ENCODE measurements at regions not wholly inside any gene's neighbourhood (a gene's known extent, or its start where the extent isn't known, plus 50 kb on each side); places are given as distances from the start of the nearest gene placed in this dataset.

DNA sequence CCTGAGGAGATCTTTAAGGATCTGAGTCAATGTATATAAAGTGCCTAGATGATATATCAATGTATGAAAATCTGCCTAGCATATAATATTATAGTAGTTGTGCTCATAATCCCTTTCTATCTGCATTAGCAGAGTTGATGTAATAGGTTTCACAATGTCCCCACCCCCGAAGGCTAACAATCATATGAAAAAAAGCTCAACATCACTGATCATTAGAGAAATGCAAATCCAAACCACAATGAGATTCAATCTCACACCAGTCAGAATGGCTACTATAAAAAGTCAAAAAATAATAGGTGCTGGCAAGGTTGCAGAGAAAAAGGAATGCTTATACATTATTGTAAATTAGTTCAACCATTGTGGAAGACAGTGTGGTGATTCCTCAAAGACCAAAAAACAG lies 147.8 kb upstream of the DPT start:
- no peak overlapping the region for H3K4me3 ChIP-seq (ENCODE audit: low read depth, low read length)
- TF ChIP-seq, protein P1, sequence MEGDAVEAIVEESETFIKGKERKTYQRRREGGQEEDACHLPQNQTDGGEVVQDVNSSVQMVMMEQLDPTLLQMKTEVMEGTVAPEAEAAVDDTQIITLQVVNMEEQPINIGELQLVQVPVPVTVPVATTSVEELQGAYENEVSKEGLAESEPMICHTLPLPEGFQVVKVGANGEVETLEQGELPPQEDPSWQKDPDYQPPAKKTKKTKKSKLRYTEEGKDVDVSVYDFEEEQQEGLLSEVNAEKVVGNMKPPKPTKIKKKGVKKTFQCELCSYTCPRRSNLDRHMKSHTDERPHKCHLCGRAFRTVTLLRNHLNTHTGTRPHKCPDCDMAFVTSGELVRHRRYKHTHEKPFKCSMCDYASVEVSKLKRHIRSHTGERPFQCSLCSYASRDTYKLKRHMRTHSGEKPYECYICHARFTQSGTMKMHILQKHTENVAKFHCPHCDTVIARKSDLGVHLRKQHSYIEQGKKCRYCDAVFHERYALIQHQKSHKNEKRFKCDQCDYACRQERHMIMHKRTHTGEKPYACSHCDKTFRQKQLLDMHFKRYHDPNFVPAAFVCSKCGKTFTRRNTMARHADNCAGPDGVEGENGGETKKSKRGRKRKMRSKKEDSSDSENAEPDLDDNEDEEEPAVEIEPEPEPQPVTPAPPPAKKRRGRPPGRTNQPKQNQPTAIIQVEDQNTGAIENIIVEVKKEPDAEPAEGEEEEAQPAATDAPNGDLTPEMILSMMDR (IDR thresholded peaks at IDR 0.05; ENCODE audit: insufficient read depth, low read depth, low read length) = no peak
- no peak for DNase-seq (ENCODE audit: low read depth)

GRCh38 chr1:168879896-168880734 lies 151.1 kb upstream of the DPT start:
- H3K4me3 ChIP-seq (ENCODE audit: low read depth, low read length) = no peak overlapping the region
- TF ChIP-seq, protein P1 (IDR thresholded peaks at IDR 0.05; ENCODE audit: insufficient read depth, low read depth, low read length) = no peak
- peak; percentile 40 for DNase-seq (ENCODE audit: low read depth)

DNA sequence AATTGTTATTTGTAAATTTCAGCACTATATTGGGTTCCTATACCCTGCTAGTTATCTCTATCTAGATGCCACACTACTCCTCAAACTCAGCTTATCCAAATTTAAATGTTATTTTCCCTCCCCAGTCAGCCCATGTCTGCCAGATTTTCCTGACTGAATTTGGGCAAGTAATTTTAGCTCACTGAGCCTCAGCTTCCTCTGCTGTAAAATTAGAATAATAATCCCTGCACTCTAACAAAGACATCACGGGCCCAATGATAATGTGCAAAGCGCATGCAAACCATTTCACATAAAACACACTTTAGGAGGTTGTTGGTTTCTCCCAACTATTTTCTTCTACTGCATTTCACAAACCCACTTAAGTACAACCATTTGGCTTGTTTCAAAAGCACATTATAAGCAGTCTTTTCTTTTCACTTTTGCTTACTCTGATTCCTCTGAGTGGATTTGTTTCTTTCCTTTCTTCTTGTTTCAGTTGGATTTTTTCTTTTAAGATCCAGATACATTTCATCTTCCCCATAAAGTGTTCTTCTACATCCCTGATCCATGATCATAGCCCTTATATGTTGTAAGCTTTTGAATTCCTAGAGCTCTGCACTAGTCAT lies 152.8 kb upstream of the DPT start:
- no peak for DNase-seq (ENCODE audit: low read depth)
- no peak overlapping the region for H3K4me3 ChIP-seq (ENCODE audit: low read depth, low read length)
- TF ChIP-seq, protein P1 (IDR thresholded peaks at IDR 0.05; ENCODE audit: insufficient read depth, low read depth, low read length) = no peak

DNA sequence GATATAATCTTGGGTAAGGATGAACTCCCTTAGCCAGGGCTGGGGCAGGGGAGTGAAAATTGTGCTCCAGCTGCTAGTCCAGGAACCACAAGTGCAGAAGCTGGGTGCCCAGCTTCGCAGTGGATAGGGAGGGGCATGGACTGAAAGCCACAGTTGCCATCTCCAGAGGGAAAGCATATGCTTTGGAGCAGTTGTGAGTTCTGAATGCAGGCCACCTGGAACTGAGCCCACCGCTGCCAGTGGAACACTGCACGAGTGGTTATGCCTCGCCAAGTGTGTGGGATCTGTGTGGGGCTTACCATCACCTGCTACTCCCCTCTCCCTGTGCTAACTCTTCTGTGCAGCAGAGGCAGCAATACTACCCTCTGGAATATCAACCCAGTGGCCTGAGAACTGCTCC lies 158.4 kb upstream of the DPT start:
- TF ChIP-seq, protein P1 (IDR thresholded peaks at IDR 0.05; ENCODE audit: insufficient read depth, low read depth, low read length) = no peak
- no peak overlapping the region for H3K4me3 ChIP-seq (ENCODE audit: low read depth, low read length)
- DNase-seq (ENCODE audit: low read depth) = no peak

- TF ChIP-seq, protein P1 (IDR thresholded peaks at IDR 0.05; ENCODE audit: insufficient read depth, low read depth, low read length) = no peak
- DNase-seq (ENCODE audit: low read depth) = no peak
- H3K4me3 ChIP-seq (ENCODE audit: low read depth, low read length) = no peak overlapping the region
Measured at GRCh38 chr1:168888418-168888817, 159.4 kb upstream of the DPT start.

GRCh38 chr1:168892931-168893330 lies 163.9 kb upstream of the DPT start:
- no peak for DNase-seq (ENCODE audit: low read depth)
- H3K4me3 ChIP-seq (ENCODE audit: low read depth, low read length) = no peak overlapping the region
- TF ChIP-seq, protein P1 (IDR thresholded peaks at IDR 0.05; ENCODE audit: insufficient read depth, low read depth, low read length) = no peak
